HG02981 (cell line): ENCODE measurements at regions not wholly inside any gene's neighbourhood (a gene's known extent, or its start where the extent isn't known, plus 50 kb on each side); places are given as distances from the start of the nearest gene placed in this dataset.

Source experiments
- ATAC-seq: cut with Tn5 transposase; IDR thresholded peaks from one replicate; pipeline ENCODE4 v1.9.1; 2021; ENCODE audit warnings: mild to moderate bottlenecking, moderate library complexity; ENCODE audit not compliant: unreplicated experiment

DNA sequence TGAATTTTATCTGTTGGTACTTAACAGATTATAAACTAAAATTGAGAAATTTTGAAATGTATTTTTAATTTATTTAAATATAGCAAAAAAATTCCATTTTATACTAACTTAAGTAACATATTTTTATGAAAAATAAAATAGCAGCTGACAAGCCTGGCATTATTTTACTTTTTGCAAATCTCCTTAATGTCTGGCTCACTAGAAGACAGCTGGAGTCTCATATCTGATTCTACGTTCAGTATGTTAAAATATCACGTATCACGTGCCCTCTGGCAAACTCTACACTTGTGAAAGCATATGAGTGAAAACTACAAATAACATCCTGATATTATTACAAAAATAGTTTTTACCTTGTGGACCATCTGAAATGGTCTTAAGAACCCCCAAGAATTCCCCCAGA is 513.2 kb upstream of the NBEA start:
- ATAC-seq: no peak

DNA sequence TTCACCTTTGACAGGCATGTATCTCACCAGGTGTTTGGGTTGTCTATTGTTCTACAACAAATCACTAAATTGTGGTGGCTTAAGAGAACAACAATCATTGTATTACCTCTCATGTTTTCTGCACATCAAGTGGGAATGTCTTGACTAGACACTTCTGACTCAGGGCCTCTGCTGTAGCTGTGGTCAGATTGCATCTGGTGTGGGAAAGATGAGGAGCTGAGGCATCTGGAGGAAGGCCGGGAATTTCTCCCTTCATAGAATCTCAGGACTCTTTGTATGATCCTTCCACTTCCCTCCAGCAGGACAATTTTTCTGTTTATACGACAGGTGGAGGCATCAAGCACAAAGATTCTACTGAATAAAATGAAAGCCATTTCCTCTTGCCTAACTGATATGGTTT is 511.8 kb upstream of the NBEA start:
- no peak for ATAC-seq

DNA sequence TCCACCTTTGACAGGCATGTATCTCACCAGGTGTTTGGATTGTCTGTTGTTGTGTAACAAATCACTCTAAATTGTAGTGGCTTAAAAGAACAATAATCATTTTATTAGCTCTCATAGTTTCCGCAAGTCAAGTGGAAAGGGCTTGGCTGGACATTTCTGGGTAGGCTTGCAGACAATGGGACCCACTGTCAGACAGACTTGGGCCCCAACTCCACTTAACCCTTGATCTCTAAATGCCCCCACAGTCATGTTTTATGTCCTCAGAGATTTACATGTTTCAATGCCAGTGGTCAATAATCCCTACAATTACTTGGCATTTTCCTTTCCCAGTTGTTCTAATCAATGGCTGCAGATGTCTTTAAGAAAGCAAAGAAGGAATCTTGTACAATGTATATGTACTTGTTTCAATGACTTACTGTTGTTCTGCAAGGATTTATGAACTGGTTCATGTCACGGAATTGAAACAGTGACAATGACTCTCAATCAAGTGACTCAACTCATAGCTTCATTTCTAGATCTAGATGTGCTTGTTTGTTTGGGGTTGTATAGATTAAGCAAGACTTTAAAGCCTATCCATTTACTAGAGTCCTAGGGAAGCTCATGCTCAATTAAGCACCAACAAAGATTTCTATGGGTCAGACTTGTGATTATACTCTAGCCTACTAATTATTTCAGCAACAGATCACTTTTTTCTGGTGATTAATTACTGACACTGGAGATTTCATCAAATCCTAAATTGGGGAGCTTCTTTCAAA is 510.1 kb upstream of the NBEA start:
- ATAC-seq: no peak

DNA sequence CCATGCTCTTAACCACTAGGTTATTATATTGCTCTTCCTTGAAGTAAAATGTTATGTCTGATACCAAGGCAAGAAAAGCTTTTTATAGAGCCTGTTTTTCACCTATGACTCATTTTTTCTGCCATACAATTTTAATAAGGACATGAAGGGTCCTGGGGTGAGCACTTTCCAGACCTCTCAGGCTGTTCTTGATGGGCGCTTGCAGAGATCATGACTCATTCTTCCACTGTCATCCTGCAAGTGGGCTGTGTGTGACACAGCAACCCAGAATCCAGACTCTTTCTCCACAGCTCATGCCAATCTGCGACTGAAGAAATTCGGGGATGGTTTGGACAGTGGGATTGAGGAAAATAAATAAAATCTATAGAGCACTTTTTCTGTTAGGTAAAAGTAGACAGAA is 506.7 kb upstream of the NBEA start:
- ATAC-seq: no peak

DNA sequence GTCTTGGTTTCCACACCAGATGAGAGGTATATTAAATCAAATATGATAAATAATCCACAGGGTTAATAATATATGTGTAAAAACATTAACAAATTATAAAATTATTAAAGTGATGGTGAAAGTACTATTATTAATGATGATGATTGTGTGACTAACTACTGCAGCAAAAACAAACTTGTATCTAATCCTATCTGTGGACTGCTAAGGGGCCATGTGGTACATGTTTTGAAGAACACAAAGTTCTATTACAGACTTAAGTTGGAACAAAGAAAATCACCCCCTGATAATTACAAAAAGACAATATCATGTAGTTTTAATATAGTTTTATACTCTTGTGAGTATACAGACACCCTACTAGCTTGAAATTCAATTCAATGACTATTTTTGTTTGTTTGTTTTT is 504.2 kb upstream of the NBEA start:
- ATAC-seq: no peak

DNA sequence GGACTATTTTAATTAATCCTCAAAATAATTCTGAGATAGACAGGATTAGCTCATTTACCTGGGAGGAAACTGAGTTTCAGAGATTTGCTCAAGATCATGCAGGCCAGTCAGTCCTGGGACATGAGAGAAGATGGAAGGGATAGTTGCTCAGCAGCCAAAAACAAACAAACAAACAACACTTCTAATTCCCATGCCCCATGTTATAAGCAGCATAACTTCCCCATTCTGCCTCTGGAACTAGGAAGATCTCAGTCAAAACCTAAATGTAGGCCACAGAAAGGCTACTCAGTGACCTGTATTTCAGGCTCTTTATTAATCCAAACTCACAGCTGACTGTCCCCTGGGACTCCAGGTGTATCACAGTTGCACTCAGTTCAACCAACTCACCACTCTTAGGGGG is 489.2 kb upstream of the NBEA start:
- ATAC-seq: no peak

DNA sequence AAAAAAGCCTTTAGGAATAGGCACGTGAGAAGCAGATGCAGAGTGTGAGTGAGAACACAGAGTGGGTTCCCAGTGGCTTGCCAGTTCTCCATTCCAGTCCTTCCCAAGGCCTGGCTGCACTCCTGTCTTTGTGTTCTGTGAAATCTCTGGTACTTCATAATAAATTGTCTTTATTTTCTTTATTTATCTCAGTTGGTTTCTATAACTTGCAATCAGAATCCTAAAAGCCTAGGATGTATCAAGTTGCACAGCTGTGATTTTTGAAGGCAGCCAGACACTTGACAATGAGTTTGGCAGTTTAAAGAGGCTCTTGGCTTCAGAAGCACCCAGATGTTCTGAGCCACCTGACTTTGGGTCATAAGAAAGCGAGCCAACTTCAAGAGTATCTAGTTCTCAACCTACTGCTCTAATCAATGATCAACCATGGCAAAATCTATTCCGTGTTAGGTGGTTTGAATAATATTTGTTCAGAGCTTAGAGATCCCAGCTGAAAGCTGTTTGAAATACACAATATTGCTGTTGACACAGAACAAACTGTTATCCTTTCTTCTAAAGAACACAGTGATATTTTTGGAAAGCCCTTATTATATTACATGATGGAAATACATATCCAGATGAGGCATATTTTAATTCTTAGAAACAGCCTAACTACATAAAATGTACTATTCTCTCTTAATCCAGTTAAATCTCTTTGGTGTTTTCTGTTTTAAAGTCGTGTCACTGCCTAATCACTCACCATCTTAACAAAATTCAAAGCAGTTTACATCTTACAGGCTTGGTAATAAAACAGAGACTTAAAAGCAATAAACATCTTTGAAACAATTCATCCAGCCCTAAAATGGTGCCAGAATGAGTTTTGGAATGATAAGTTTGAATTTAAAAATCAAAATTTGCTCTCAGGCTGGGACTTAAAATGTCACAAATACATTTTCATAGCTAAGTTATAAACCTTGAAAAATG is 483.0 kb upstream of the NBEA start:
- no peak for ATAC-seq

DNA sequence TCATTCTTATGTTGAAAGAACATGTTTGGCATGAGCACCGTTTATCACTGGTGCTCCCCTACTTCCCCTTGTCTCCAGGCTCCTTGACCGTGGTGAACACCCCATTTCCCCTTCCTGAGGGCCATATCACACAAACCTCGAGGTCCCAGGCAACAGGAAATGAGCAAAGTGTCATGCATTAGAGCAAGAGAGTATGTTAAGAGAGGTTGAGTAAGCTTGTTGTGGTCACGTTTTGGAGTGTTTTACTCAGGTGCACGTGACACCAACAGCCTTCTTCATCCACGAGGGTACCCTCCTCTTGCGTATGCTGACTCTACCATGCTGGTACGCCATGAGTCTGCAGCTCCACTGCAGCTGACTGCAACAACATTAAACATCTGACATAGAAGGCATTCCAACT is 482.2 kb upstream of the NBEA start:
- ATAC-seq: no peak

DNA sequence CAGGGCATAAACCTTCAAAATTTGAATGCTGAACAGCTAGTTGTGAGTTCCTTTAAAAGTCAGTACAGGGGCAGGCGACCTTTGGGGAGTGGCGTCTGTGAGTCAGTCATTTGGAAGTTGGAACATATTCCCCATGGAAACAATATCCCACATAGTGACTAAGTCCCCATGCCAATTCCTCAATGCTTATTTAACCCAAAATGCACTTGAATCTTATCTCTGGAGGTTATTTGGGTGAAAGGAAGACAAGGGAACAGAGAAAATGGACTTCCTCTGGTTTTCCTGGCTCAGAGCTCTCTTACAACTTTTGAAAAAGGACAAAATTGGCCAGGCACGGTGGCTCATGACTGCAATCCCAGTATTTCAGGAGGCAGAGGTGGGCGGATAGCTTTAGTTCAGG is 479.2 kb upstream of the NBEA start:
- no peak for ATAC-seq

DNA sequence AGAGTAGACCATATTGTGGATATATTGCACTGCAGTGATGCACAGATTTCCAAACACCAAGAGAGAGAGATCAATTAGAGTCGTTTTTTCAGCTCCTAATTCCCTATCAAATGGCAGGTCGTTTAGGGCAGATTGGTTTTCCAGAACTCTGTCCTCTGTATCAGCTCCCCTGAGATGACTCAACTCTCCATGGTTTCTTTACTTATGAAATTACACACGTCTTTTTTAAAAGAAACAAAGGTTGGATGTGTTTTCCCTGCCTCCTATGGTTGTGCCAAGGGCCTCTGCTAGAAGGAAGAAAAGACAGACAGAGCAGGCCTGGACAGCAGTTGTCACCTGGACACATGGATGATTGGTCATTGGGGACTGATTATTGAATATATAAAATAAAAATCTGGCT is 478.1 kb upstream of the NBEA start:
- ATAC-seq: no peak

DNA sequence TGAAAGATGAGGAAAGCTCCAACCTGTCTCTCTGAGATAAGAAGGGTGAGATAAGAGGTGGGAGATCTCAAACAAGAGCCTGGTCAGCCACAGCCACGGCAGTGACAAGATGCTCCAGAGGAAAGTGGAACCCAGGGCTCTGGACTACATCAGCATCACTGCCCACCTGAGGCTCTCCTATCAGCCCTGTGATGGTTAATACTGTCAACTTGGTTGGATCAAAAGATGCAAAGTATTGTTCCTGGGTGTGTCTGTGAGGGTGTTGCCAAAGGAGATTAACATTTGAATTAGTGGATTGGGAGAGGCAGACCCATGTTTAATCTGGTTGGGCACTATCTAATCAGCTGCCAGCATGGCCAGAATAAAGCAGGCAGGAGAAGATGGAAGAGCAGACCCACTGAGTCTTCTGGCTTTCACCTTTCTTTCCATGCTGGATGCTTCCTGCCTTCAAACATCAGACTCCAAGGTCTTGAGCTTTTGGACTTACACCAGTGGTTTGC is 476.6 kb upstream of the NBEA start:
- ATAC-seq: no peak

DNA sequence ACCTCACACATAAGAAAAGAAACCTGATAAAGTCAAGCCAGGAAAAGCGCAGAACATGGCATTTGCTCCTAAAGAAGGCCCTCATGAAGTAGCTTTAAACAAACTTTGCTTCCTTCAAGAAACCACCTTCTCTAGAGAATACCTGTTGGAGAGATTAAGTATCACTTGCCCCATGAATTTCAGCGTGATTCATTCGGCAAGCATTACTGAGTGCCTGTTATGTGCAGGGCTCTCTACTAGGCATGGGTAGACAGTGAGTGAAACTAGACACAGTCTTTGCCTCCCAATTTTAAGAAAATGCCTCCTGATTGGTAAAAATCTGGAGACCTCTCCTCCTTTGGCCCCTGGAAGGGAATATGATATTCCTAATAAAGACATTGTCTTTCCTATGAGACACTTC is 475.8 kb upstream of the NBEA start:
- ATAC-seq: no peak

DNA sequence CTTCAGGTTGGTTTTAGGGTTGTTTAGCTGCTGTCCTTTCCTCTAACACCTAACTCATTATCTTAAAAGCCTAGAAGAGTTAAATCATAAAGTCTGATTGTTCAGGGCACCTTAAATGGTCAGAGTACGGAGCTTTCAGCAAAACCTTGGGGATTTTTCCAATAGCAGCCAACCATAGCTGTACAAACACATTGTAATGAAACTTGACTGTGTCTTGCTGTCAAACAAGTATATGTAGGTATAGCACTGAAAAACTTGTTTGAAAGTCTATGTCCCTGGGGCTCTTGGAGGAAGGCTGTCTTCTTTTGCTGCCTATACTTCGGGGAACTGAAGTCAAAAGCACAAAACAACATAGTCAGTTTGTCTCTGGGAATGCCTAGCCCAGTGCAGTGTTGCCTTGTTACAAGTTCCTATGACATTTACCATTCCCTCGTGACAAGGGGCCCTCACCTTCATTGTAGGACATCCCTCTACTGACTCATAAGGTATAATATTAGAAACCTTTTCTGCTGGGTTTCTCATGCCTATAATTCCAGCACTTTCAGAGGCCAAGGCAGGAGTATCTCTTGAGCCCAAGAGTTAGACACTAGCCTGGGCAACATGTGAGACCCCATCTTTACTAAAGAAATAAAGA is 474.5 kb upstream of the NBEA start:
- no peak for ATAC-seq

DNA sequence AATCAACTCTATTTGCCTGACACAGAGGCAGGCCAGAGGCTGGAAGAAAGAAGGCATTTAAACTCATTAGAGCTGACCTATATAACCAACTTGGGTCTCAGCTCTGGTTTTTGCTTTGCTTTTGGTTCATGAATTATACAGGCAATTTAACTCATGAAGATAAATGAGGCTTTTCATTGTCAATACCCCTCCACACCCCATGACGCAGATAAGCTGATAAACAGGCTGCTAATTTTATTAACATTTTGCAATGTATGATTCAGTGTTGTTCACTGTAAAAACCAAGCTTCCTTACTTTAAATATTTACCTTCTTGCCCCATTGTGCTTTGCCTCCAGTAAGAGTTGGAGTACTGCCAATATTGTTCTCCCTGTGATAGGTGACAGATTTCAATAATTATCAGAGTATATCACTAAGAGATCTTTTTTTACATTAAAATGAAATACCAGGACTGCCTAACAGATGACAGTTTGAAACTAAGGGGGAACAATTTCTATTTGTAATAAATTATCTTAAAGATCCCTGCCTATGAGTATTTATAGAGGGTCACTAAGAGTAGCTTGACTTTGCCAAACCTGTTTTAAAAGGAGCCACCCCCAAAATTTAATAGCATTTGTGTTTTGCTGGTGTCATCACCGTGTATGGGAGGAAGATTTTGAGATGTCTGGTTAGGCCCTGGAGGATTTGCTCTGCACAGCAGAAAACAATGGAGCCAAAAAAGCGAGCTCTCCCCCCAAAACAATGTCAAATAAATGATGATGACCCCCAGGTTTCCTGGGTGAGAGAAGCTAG is 472.7 kb upstream of the NBEA start:
- ATAC-seq: no peak

DNA sequence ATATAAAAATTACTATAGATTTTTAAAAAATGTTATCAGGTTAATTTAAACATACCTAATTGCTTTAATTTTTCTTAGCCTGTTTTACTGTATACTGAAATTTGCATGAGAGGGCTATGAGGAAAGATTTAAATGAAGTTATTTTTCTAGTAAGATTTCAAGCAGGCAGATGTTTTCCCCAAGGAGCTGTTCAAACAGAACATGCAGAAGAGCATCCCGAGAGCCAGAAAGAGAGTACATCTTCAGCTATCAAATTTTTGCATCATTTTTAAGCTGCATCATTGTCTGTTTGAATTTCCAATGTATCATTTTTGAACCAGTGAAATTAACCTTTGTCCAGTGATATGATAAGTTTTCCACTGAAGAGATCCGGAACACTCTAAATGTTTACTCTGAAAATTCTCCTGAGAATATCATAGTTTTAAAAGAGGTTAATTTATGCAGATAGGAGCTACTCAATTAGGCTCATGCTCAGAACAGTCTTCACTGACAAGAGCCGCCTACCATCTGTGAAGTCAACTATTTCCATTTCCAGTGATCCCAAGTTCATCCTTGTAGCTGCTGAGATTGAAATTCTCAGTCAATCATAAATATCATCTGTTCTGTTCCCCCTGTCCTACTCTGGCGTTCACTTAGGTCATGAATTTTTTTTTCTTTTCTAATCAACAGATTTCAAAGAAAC is 467.7 kb upstream of the NBEA start:
- no peak for ATAC-seq

DNA sequence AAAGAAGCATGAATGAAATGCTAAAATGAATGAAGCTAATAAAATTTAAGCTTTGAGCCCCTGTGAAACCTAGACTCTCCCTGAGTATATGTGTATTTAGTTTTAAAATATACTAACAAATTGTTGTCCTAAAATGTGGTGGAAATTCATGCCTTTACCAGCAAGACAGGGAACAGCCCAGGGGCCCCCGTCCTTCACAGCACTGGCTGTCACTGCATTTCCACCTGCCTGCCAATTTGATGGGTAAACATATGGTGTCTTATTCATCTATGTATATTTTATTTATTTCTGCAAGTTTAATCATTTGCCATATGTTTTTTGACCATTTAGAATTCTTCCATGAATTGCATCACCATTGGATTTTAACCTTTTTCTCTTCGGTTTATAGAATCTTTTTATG is 463.7 kb upstream of the NBEA start:
- no peak for ATAC-seq

DNA sequence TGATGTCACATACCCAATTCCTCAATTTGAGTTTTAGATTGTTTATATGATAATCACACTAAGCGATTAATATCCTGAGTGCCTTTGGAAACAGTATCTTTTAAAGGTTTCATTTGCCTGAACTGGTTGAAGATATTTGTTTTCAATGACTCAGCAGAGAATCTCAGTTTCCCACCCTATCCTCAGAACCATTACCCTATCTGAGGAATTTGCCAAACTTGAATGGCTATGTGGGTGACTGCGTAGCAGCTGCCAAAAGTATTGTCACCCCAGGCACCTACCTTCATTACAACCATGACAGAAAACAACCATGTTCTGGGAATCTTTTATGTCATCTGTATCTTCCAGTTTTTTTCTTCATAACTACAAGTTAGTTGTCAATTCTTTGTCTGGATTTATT is 440.1 kb upstream of the NBEA start:
- no peak for ATAC-seq

DNA sequence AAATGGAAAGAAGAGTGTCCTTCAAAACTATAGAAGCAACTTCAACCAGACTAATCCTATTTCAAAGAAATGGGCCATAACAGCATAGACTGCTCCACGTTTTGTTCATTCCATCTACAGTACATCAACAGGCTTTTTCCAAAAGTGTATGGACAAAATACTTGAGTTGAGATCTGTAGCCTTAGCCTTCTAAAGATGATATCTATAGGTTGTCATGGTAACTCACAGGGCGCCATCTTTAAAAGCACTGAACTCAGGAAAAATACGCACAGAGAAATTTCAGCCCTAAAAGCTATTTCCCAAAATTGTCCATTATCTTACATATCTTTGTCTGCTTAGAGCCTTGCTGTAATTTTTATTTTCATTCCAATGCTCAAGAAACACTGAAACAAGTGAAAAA is 439.4 kb upstream of the NBEA start:
- no peak for ATAC-seq

DNA sequence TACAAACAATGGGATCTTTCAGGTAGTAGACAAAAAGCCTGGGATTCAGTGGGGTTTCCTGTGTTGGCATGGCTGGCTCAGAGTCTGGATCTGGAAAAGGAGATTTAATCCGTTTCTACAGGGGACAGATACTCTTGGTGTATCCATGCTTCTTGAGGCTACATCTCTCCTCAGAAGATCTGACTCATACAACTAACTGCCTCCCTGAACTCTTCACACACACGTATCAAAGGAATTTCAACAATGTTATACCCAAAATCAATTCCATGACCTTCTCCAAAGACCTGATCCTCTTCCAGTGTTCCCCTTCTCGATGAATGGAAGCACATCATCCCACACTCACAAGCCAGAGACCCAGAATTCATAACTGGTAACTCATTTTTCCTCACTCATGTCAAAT is 435.3 kb upstream of the NBEA start:
- ATAC-seq: no peak

DNA sequence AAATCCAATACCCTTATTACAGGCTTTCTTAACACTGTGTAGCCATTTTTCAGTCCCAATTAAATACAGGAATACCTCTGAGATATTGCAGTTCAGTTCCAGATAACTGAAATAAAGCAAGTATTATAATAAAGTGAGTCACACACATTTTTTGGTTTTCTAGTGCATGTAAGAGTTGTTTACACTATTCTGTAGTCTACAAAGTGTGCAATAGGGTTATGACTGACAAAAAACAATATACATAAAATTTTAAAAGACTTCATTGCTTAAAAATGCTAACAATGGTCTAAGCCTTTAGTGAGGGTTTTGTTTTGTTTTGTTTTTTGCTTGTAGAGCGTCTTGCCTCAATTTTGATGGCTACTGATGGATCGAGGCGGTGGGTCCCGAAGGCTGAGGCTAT is 434.4 kb upstream of the NBEA start:
- no peak for ATAC-seq
